Choroid plexus epithelial cell (primary cell): ENCODE measurements at regions not wholly inside any gene's neighbourhood (a gene's known extent, or its start where the extent isn't known, plus 50 kb on each side); places are given as distances from the start of the nearest gene placed in this dataset.

ENCODE experiments used
- DNase-seq: peaks from one replicate; pipeline ENCODE4 v3.0.0-alpha.2; 2010; ENCODE audit warnings: low read depth
- H3K4me3 ChIP-seq: 2 replicates; pipeline ENCODE4 v1.5.1; 2011; ENCODE audit warnings: low read depth, mild to moderate bottlenecking, control low read depth, low read length, moderate library complexity
- TF ChIP-seq, protein P1 (sequence below): conservative IDR thresholded peaks from 2 replicates; pipeline ENCODE4 v1.5.1; 2011; ENCODE audit warnings: low read depth, mild to moderate bottlenecking, control low read depth, inconsistent platforms, low read length, moderate library complexity

DNA sequence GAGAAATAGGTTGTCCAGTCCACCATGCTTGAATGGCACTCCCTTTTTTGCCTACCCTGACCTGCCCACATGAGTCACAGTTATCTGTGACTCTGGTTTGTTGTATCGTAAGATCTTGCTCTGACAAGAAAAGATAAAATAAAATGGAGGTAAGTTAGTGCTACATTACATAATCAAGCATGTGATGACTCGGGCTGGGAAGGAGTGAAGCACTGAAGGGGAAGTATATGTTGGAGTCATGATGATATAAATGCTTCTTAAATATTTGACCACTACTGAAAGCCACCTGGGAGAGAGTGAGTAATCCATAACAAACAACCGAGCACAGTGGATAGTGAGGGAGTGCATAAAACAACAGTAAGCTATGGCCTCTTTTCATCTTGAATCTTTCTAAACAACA is 124.4 kb downstream of the SHOX2 start:
- H3K4me3 ChIP-seq: no peak overlapping the region
- TF ChIP-seq, protein P1, sequence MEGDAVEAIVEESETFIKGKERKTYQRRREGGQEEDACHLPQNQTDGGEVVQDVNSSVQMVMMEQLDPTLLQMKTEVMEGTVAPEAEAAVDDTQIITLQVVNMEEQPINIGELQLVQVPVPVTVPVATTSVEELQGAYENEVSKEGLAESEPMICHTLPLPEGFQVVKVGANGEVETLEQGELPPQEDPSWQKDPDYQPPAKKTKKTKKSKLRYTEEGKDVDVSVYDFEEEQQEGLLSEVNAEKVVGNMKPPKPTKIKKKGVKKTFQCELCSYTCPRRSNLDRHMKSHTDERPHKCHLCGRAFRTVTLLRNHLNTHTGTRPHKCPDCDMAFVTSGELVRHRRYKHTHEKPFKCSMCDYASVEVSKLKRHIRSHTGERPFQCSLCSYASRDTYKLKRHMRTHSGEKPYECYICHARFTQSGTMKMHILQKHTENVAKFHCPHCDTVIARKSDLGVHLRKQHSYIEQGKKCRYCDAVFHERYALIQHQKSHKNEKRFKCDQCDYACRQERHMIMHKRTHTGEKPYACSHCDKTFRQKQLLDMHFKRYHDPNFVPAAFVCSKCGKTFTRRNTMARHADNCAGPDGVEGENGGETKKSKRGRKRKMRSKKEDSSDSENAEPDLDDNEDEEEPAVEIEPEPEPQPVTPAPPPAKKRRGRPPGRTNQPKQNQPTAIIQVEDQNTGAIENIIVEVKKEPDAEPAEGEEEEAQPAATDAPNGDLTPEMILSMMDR: no peak
- DNase-seq: no peak

DNA sequence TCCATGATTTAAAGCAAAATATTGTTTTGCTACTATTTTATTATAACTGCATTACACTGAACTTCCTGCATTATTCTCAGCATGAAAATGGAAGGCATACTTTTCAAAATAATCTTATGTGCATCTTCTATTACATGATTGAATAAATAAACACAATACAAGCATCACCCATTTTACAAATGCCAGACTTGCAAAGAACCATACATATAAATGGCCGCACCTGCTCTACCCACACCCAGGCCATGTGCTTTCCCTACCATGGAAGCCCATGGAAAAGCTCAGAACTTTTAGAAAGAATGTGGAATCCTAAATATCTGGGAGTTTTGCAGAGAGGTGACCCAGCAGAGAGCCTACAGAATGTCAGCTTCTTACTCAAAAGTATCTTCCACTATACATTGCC is 127.2 kb downstream of the SHOX2 start:
- TF ChIP-seq, protein P1: no peak
- H3K4me3 ChIP-seq: no peak overlapping the region
- no peak for DNase-seq

DNA sequence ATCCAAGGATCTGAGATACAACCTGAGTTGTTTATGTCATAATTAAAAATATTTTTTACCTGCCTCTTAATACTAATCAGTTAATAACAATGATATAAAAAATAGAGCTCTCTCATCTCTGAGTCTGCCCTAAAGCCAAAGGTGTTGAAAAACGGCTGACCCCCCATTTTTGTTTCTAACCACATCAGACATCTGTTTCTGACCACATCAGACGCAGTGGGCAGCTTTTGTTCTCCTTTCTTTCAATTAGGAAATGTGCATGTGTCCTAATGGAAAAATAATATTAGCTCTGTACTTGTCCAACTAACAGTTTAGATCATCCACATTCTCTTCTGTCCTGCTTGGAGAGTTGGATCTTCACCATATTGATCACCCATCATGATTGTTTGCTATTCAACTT is 144.6 kb downstream of the SHOX2 start:
- H3K4me3 ChIP-seq: no peak overlapping the region
- no peak for DNase-seq
- TF ChIP-seq, protein P1: no peak

DNA sequence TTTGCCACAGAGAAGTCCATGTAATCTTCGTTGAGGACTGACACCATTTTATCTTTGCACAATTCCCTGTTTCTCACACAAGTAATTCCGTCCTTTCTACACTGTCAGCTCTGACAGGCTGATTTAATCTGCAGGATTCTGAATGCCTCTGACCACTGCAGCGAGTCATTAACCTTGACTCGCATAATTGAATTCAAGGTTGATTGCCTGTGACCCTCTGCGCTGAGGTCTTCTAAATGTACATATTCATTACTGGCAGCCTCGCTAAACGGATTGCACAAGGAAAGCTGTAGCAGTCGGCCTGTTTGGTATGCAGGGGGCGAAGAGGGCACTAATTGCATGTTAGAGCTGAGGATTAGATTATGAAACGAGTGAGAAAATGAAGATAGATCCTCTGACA is 147.8 kb downstream of the SHOX2 start:
- no peak overlapping the region for H3K4me3 ChIP-seq
- TF ChIP-seq, protein P1: no peak
- peak; percentile 2 for DNase-seq

DNA sequence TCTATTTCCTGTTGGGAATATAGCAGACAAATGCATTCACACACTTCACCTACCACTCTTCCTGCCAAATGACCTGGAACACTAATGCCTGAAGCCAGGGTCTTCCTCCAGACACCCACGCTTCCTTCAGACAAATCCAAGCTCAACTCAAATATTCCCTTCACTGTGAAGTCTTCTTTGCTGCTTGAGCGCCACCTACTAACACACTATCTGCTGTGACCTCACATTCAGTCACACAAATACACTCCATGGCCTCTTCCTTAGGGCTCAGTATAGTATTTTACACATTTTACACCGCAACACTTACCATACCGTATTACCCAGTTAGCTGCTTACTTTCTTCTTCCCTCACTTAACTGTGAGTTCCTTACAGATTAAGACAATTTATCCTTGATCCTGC is 149.4 kb downstream of the SHOX2 start:
- TF ChIP-seq, protein P1: no peak
- DNase-seq: no peak
- no peak overlapping the region for H3K4me3 ChIP-seq

DNA sequence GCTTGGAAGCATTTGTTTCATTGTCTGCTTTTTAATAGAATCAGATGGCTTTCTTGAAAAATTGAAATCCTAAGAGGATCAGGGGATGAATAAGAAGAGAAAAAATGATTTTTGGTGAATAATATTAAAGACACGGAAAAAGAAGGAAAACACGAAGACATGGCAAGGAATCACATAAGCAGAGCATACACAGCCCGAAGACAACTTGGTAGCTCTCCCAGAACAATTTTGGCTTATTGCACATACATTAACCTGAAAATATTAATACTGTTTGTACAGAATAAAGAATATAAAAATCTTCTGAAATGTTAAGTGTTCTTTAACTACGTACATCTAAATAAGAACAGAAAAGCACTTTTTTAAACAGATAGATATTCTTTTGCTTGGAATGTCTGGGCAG is 150.0 kb downstream of the SHOX2 start:
- H3K4me3 ChIP-seq: no peak overlapping the region
- TF ChIP-seq, protein P1: no peak
- no peak for DNase-seq

DNA sequence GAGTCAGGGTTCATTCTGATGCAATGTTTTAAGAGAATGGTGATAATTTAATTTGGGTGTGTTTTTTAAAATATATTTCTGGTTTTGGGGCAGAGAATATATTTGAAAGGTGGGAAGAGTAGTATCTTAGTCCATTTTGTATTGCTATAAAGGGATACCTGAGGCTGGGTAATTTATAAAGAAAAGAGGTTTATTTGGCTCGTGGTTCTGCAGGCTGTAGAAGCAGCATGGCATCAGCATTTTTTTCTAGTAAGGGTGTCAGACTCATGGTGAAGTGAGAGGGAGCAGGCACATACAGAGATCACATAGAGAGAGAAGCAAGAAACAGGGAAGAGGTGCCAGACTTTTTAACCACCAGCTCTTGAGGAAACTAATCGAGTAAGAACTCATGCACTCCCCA is 152.7 kb downstream of the SHOX2 start:
- DNase-seq: no peak
- TF ChIP-seq, protein P1: no peak
- H3K4me3 ChIP-seq: no peak overlapping the region
